ENCODE measurements at regions not wholly inside any gene's neighbourhood (a gene's known extent, or its start where the extent isn't known, plus 50 kb on each side); places are given as distances from the start of the nearest gene placed in this dataset.

DNA sequence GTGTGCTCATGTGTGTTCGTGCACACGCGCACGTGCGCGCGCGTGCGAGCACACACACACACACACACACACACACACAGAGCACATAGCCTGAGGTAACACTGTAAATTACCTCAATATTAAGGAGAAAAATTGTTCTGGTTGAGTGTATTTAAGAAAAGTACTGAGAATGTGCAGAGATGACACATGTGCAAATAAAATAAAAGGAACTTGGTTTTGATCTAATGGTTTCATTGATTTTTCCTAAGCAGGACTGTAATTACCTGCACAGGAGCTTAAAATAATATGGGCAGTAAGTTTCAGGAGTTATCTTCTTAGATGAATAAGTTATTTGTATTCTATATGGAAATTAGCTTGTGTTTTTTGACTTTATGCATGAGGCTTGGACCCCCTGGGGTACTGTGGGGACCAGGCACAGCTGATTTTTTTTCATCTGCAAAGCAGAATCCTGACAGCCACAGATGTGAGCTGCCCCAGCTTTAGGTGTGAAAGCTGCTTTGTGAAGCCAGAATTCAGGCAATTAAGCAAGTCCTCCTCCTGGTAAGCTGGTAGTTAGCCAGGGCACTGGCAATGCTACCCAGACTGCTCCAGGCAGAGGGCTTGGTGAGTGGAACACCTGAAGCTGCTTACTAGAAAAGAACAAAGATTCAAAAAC, 1040.6 kb upstream of the CITED2 start:
- DNase-seq (ENCODE audit: low spot score), result no peak
- H3K4me1 Mint-ChIP-seq (ENCODE audit: low read depth), result no peaks in the 10 kb centered on the region
- peaks cover 5% of the 10 kb centered on the region for H3K9me3 Mint-ChIP-seq
- no peaks in the 10 kb centered on the region for H3K36me3 Mint-ChIP-seq (ENCODE audit: low read depth)
- H3K27ac Mint-ChIP-seq, result no peak overlapping the region
- H3K27me3 Mint-ChIP-seq (ENCODE audit: insufficient read depth), result no peaks in the 10 kb centered on the region
- intact Hi-C loops (cut with micrococcal nuclease), result no loop called here
- no peak overlapping the region for H3K4me3 Mint-ChIP-seq

DNA sequence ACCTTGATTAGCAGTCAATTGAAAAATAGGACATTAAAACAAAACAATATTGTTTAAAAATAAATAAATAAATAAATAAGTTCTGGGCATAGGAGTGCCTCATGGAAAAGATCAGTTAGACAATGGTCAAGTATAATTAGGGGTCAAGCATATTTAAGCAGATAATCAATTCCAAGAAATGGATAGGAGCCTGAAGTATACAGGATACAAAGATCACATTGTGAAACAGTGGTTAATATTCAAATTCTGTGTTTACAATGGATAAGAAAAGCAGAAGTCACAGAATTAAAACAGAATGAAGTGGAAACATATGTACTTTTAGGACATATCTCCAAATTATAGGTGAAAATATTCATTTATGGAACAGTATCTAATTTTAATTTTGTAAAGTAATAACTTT, 1028.6 kb upstream of the CITED2 start:
- Mint-ChIP-seq H3K4me3 (no peak overlapping the region), H3K36me3 (ENCODE audit: low read depth) (no peaks in the 10 kb centered on the region), H3K4me1 (ENCODE audit: low read depth) (no peaks in the 10 kb centered on the region), H3K9me3 (peaks cover 8% of the 10 kb centered on the region), H3K27ac (no peak overlapping the region), H3K27me3 (ENCODE audit: insufficient read depth) (no peaks in the 10 kb centered on the region)
- intact Hi-C loops (cut with micrococcal nuclease), result no loop called here
- no peak for DNase-seq (ENCODE audit: low spot score)

DNA sequence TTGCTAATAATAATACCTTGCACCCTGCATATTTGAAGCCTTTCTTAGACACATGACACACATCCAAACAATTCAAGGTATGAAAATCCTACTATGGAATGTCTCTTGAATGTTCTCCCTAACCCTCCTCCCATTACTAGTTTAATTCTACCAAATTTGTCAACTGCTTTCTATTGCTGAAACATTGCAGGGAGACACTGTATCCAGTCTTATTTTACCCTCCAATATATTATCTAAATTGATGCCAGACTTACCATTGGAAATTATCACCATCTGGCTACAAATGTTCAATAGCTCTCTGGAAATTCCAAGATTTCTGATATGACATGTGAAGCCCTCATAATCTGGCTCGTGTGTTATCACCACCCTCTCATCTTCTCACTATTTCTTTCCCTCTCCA, 1027.3 kb upstream of the CITED2 start:
- Mint-ChIP-seq H3K4me3 (no peak overlapping the region), H3K36me3 (ENCODE audit: low read depth) (no peaks in the 10 kb centered on the region), H3K9me3 (peaks cover under 1% of the 10 kb centered on the region), H3K4me1 (ENCODE audit: low read depth) (no peaks in the 10 kb centered on the region), H3K27ac (no peak overlapping the region), H3K27me3 (ENCODE audit: insufficient read depth) (no peaks in the 10 kb centered on the region)
- no peak for DNase-seq (ENCODE audit: low spot score)
- intact Hi-C loops (cut with micrococcal nuclease), result no loop called here

GRCh38 chr6:140398076-140398475, 1023.6 kb upstream of the CITED2 start:
- intact Hi-C loops (cut with micrococcal nuclease), result loop anchor here (10.0 kb wide), 1 partner anchor 1167 kb away; no protein-coding TSS in a partner anchor
- H3K27ac Mint-ChIP-seq, result no peak overlapping the region
- DNase-seq (ENCODE audit: low spot score), result no peak
- no peaks in the 10 kb centered on the region for H3K36me3 Mint-ChIP-seq (ENCODE audit: low read depth)
- H3K27me3 Mint-ChIP-seq (ENCODE audit: insufficient read depth), result peaks cover 8% of the 10 kb centered on the region
- no peaks in the 10 kb centered on the region for H3K9me3 Mint-ChIP-seq
- H3K4me3 Mint-ChIP-seq, result no peak overlapping the region
- no peaks in the 10 kb centered on the region for H3K4me1 Mint-ChIP-seq (ENCODE audit: low read depth)

GRCh38 chr6:140397106-140397505, 1022.7 kb upstream of the CITED2 start:
- Mint-ChIP-seq H3K9me3 (no peaks in the 10 kb centered on the region), H3K27ac (no peak overlapping the region), H3K4me1 (ENCODE audit: low read depth) (no peaks in the 10 kb centered on the region), H3K4me3 (no peak overlapping the region), H3K27me3 (ENCODE audit: insufficient read depth) (peaks cover 8% of the 10 kb centered on the region), H3K36me3 (ENCODE audit: low read depth) (no peaks in the 10 kb centered on the region)
- intact Hi-C loops (cut with micrococcal nuclease), result loop anchor here (10.0 kb wide), 1 partner anchor 1168 kb away; no protein-coding TSS in a partner anchor
- DNase-seq (ENCODE audit: low spot score), result no peak

- no peaks in the 10 kb centered on the region for H3K9me3 Mint-ChIP-seq
- H3K4me1 Mint-ChIP-seq (ENCODE audit: low read depth), result no peaks in the 10 kb centered on the region
- no peak overlapping the region for H3K27ac Mint-ChIP-seq
- H3K27me3 Mint-ChIP-seq (ENCODE audit: insufficient read depth), result peaks cover 9% of the 10 kb centered on the region
- no peak for DNase-seq (ENCODE audit: low spot score)
- intact Hi-C loops (cut with micrococcal nuclease), result loop anchor here (10.0 kb wide), 1 partner anchor 1171 kb away; no protein-coding TSS in a partner anchor
- H3K4me3 Mint-ChIP-seq, result no peak overlapping the region
- no peaks in the 10 kb centered on the region for H3K36me3 Mint-ChIP-seq (ENCODE audit: low read depth)
Measured at GRCh38 chr6:140393665-140394540, 1019.5 kb upstream of the CITED2 start.

DNA sequence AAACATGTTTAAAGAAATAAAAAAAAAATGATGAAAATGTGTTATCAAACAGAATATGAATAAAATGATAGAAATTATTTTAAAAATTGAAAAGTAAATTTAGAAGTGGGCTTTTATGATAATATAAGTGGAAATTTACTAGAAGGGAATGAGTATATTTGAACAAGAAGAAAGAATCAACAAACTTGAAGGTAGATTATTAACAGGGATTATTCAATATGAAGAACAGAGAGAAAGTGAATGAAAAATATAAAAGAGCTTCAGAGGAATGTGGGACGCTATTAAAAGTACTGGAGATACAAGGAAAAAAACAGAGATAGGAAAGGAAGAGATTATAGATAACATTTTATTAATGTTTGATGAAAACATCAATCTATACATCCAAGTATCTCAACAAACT, 1014.4 kb upstream of the CITED2 start:
- intact Hi-C loops (cut with micrococcal nuclease), result no loop called here

GRCh38 chr6:140388192-140388802, 1013.8 kb upstream of the CITED2 start:
- intact Hi-C loops (cut with micrococcal nuclease), result no loop called here
- no peaks in the 10 kb centered on the region for H3K4me1 Mint-ChIP-seq (ENCODE audit: low read depth)
- H3K36me3 Mint-ChIP-seq (ENCODE audit: low read depth), result no peaks in the 10 kb centered on the region
- no peak for DNase-seq (ENCODE audit: low spot score)
- H3K27me3 Mint-ChIP-seq (ENCODE audit: insufficient read depth), result peaks cover 1% of the 10 kb centered on the region
- H3K4me3 Mint-ChIP-seq, result no peak overlapping the region
- no peak overlapping the region for H3K27ac Mint-ChIP-seq
- no peaks in the 10 kb centered on the region for H3K9me3 Mint-ChIP-seq

More for the DNA sequence above, 1014.4 kb upstream of the CITED2 start:
- Mint-ChIP-seq H3K4me3 (no peak overlapping the region), H3K9me3 (no peaks in the 10 kb centered on the region), H3K27ac (no peak overlapping the region), H3K27me3 (ENCODE audit: insufficient read depth) (peaks cover 1% of the 10 kb centered on the region), H3K36me3 (ENCODE audit: low read depth) (no peaks in the 10 kb centered on the region), H3K4me1 (ENCODE audit: low read depth) (no peaks in the 10 kb centered on the region)
- no peak for DNase-seq (ENCODE audit: low spot score)

- no peak for DNase-seq (ENCODE audit: low spot score)
- Mint-ChIP-seq H3K4me1 (ENCODE audit: low read depth) (peaks cover 5% of the 10 kb centered on the region), H3K9me3 (no peaks in the 10 kb centered on the region), H3K36me3 (ENCODE audit: low read depth) (no peaks in the 10 kb centered on the region), H3K27ac (no peak overlapping the region), H3K27me3 (ENCODE audit: insufficient read depth) (no peaks in the 10 kb centered on the region), H3K4me3 (no peak overlapping the region)
- intact Hi-C loops (cut with micrococcal nuclease), result no loop called here
Measured at GRCh38 chr6:140385679-140386078, 1011.2 kb upstream of the CITED2 start.

- no peaks in the 10 kb centered on the region for H3K9me3 Mint-ChIP-seq
- H3K27me3 Mint-ChIP-seq (ENCODE audit: insufficient read depth), result no peaks in the 10 kb centered on the region
- H3K4me3 Mint-ChIP-seq, result no peak overlapping the region
- H3K36me3 Mint-ChIP-seq (ENCODE audit: low read depth), result no peaks in the 10 kb centered on the region
- H3K27ac Mint-ChIP-seq, result no peak overlapping the region
- DNase-seq (ENCODE audit: low spot score), result no peak
- H3K4me1 Mint-ChIP-seq (ENCODE audit: low read depth), result peaks cover 5% of the 10 kb centered on the region
- intact Hi-C loops (cut with micrococcal nuclease), result no loop called here
Measured at GRCh38 chr6:140382355-140382754, 1007.9 kb upstream of the CITED2 start.

GRCh38 chr6:140380427-140381218, 1006.2 kb upstream of the CITED2 start:
- no peaks in the 10 kb centered on the region for H3K36me3 Mint-ChIP-seq (ENCODE audit: low read depth)
- no peaks in the 10 kb centered on the region for H3K27me3 Mint-ChIP-seq (ENCODE audit: insufficient read depth)
- no peaks in the 10 kb centered on the region for H3K9me3 Mint-ChIP-seq
- H3K4me1 Mint-ChIP-seq (ENCODE audit: low read depth), result peaks cover 5% of the 10 kb centered on the region
- no peak overlapping the region for H3K4me3 Mint-ChIP-seq
- no peak overlapping the region for H3K27ac Mint-ChIP-seq
- intact Hi-C loops (cut with micrococcal nuclease), result no loop called here
- DNase-seq (ENCODE audit: low spot score), result no peak

DNA sequence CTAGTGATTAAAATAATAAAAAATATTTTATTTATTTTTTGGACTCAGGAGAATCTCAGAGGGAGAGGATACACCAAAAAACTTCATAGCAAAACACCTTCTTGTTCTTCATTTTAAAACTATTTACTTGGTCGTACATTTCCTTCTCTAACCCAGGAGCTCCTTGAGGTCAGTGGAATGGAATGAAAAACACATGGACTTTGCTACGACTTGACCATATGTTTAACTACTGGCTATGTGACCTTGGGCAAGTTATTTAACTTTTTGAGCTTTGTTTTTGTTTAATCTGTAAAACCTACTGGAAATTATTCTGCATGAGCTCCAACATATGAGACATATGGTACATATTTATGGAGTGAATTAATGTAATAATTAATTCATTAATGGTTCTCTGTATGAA, 1005.5 kb upstream of the CITED2 start:
- intact Hi-C loops (cut with micrococcal nuclease), result no loop called here
- H3K4me3 Mint-ChIP-seq, result no peak overlapping the region

More for the DNA sequence above, 1005.5 kb upstream of the CITED2 start:
- peaks cover 5% of the 10 kb centered on the region for H3K4me1 Mint-ChIP-seq (ENCODE audit: low read depth)
- H3K27me3 Mint-ChIP-seq (ENCODE audit: insufficient read depth), result no peaks in the 10 kb centered on the region
- no peaks in the 10 kb centered on the region for H3K9me3 Mint-ChIP-seq
- H3K27ac Mint-ChIP-seq, result no peak overlapping the region
- no peak for DNase-seq (ENCODE audit: low spot score)
- H3K36me3 Mint-ChIP-seq (ENCODE audit: low read depth), result no peaks in the 10 kb centered on the region

All from activated T-helper 1 cell treated with anti-CD3 and anti-CD28 coated beads, Interleukin-12 subunit alpha, Interleukin-12 subunit beta, Interleukin-2, Interleukin-4 antibody, amounts not matched to agents 30 ng/mL and 10 ng/mL and 1 ng/mL, durations not matched to agents 14 hours and 24 hours and 36 hours (primary cell).